DND-41 (cell line): ENCODE measurements at regions not wholly inside any gene's neighbourhood (a gene's known extent, or its start where the extent isn't known, plus 50 kb on each side); places are given as distances from the start of the nearest gene placed in this dataset.

Source experiments
- CTCF ChIP-seq: IDR thresholded peaks from 2 replicates; pipeline ENCODE4 v1.5.1; 2012; ENCODE audit warnings: borderline replicate concordance, low read length, moderate library complexity, mild to moderate bottlenecking; ENCODE audit not compliant: poor library complexity, severe bottlenecking; ENCODE audit errors: extremely low read depth
- EZH2 ChIP-seq: IDR thresholded peaks from 3 replicates; pipeline ENCODE4 v1.6.1; 2012; ENCODE audit warnings: borderline replicate concordance, low read depth, mild to moderate bottlenecking, moderate library complexity, low read length, inconsistent platforms; ENCODE audit not compliant: severe bottlenecking

DNA sequence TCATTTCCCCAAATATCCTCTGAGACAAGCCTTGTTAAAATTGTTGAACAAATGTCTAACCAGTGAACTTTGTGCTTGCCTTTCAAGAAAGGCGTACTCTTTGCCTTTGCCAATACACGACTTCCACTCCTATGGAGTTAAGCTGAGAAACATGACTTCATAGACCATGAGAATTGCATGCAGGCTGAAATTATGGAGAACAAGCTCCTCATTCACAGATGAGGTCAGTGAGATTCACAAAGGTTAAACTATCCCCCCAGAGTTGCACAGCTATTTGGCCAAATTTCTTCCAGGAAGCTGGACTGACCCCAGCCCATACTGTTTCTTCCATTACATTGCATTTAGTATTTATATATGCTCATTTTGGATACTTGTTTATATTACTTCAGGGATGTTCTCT, 221.4 kb upstream of the SEMA3C start:
- TF ChIP-seq CTCF: no peak
- TF ChIP-seq EZH2: no peak
